KMS-11 (cell line): ENCODE measurements at regions not wholly inside any gene's neighbourhood (a gene's known extent, or its start where the extent isn't known, plus 50 kb on each side); places are given as distances from the start of the nearest gene placed in this dataset.
"Not testable (repeated sequence)": the region's sequence is repeated elsewhere in the genome, so short reads cannot be mapped to it uniquely, and the experiment has no call there.

Experiments used
- H2AFZ ChIP-seq: fragments of 200-600 bp; sonication (generic); 2 replicates; pipeline ENCODE4 v1.6.1; 2016; ENCODE audit warnings: antibody characterized with exemption, mixed run types, low read depth
- H3K27ac ChIP-seq: fragments of 200-600 bp; sonication (generic); 2 replicates; pipeline ENCODE4 v1.6.1; 2016; ENCODE audit warnings: mild to moderate bottlenecking, mixed run types
- H3K27me3 ChIP-seq: fragments of 200-600 bp; sonication (generic); 2 replicates; pipeline ENCODE4 v1.6.1; 2017; ENCODE audit warnings: mild to moderate bottlenecking, low read depth, mixed run types, moderate library complexity; ENCODE audit not compliant: insufficient read depth
- H3K36me3 ChIP-seq: fragments of 200-600 bp; sonication (generic); 2 replicates; pipeline ENCODE4 v1.6.1; 2017; ENCODE audit warnings: mild to moderate bottlenecking, mixed run types; ENCODE audit not compliant: insufficient read depth
- H3K4me1 ChIP-seq: fragments of 200-600 bp; sonication (generic); 2 replicates; pipeline ENCODE4 v1.6.1; 2016; ENCODE audit warnings: mild to moderate bottlenecking, low read depth, mixed run types; ENCODE audit not compliant: poor library complexity, severe bottlenecking
- H3K4me2 ChIP-seq: fragments of 200-600 bp; sonication (generic); 2 replicates; pipeline ENCODE4 v1.7.0; 2016; ENCODE audit warnings: mild to moderate bottlenecking, mixed run types
- H3K4me3 ChIP-seq: fragments of 200-600 bp; sonication (generic); IDR thresholded peaks from 2 replicates; pipeline ENCODE4 v1.6.1; 2017; ENCODE audit warnings: low read depth, low read length, mixed read lengths; ENCODE audit not compliant: insufficient read depth
- H3K79me2 ChIP-seq: fragments of 200-600 bp; sonication (generic); 2 replicates; pipeline ENCODE4 v1.6.1; 2016; ENCODE audit warnings: low read depth, mixed run types; ENCODE audit not compliant: insufficient read depth
- H3K9ac ChIP-seq: fragments of 200-600 bp; sonication (generic); 2 replicates; pipeline ENCODE4 v1.6.1; 2016; ENCODE audit warnings: mild to moderate bottlenecking, mixed run types
- H4K20me1 ChIP-seq: fragments of 200-600 bp; sonication (generic); 2 replicates; pipeline ENCODE4 v1.6.1; 2016; ENCODE audit warnings: mild to moderate bottlenecking, mixed run types; ENCODE audit not compliant: insufficient read depth
- CTCF ChIP-seq: fragments of 200-600 bp; sonication (generic); conservative IDR thresholded peaks from 2 replicates; pipeline ENCODE4 v1.6.1; 2017; ENCODE audit warnings: low read depth, mild to moderate bottlenecking, antibody characterized with exemption, low read length, moderate library complexity, mixed read lengths

GRCh38 chr13:44669534-44669933 is 93.4 kb upstream of the TSC22D1 start:
- Histone ChIP-seq H3K4me3 (no peak overlapping the region), H3K9ac (no peak overlapping the region), H3K27ac (no peak overlapping the region), H3K4me2 (no peak overlapping the region), H4K20me1 (no peaks in the 10 kb centered on the region), H3K36me3 (no peaks in the 10 kb centered on the region), H3K79me2 (no peaks in the 10 kb centered on the region), H3K27me3 (no peaks in the 10 kb centered on the region), H3K4me1 (no peaks in the 10 kb centered on the region), H2AFZ (no peak overlapping the region)
- TF ChIP-seq CTCF, result no peak

DNA sequence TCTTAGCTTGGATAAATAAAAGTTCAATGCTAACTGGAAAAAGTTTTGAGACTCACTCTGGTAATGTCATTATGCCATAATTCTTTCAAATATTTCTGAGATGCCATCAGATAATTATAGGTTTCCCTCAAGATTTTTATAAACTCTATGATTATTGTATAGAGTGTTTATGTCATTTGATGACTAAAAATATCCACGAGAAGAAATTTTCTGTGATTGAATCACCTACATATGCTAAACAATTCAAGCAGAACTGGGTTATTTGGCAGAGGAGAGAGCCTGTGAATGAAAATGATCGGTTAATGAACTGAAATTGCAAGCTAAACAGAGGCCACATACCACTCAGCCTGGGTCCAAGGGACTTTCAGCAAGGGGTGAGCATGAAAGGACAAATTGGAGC is 92.6 kb upstream of the TSC22D1 start:
- Histone ChIP-seq H3K27me3 (no peaks in the 10 kb centered on the region), H3K36me3 (no peaks in the 10 kb centered on the region), H3K4me1 (no peaks in the 10 kb centered on the region), H3K4me2 (no peak overlapping the region), H3K79me2 (no peaks in the 10 kb centered on the region), H3K9ac (no peak overlapping the region), H3K4me3 (no peak overlapping the region), H4K20me1 (no peaks in the 10 kb centered on the region), H2AFZ (no peak overlapping the region), H3K27ac (no peak overlapping the region)
- TF ChIP-seq CTCF, result no peak

DNA sequence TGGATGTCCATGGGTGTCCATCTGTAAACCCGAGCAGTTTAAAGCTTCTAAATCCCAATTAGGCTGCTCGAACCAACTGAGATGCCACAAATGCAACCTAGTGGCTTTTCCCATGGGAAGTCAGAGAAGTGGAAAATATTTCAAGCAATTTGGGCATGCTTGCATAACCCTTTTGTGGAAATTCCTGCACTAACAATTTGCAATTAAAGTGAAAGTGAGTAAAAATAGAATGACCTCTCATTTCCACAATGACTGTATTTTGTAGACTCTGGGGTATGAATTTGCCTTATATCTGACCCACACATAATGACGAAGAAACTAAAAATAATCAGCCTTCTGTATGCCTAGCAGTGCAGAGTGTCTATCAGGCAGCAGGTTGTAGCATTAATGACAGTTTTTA is 91.8 kb upstream of the TSC22D1 start:
- H3K4me2 ChIP-seq, result no peak overlapping the region
- no peak overlapping the region for H3K9ac ChIP-seq
- TF ChIP-seq CTCF, result no peak
- H3K36me3 ChIP-seq, result no peaks in the 10 kb centered on the region
- no peak overlapping the region for H2AFZ ChIP-seq
- no peak overlapping the region for H3K27ac ChIP-seq
- no peak overlapping the region for H3K4me3 ChIP-seq
- no peaks in the 10 kb centered on the region for H3K4me1 ChIP-seq
- H3K27me3 ChIP-seq, result no peaks in the 10 kb centered on the region
- H3K79me2 ChIP-seq, result no peaks in the 10 kb centered on the region
- H4K20me1 ChIP-seq, result no peaks in the 10 kb centered on the region

GRCh38 chr13:44666538-44666937 is 90.4 kb upstream of the TSC22D1 start:
- H4K20me1 ChIP-seq, result not testable (repeated sequence)

DNA sequence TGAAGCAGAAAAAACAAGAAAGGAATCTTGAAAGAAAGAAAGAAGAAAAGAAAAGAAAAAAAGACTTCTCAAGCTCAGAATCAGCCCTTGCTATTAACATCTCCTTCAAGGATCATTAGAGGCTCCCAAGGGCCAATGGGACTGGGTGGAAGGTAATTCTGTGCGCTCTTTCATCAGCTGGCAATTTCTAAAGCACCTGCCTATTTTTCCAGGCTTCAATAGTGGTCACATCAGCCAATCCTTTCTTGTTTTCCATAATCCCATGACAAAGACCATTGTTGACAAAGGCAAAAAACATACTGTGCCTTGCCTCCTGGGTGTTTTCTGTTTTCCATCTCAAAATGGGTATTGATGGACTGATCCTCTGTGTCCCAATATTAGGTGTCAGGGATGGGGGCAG is 88.2 kb upstream of the TSC22D1 start:
- TF ChIP-seq CTCF, result no peak
- H3K4me3 ChIP-seq, result no peak overlapping the region
- no peak overlapping the region for H3K4me2 ChIP-seq
- no peak overlapping the region for H3K27ac ChIP-seq
- no peaks in the 10 kb centered on the region for H3K79me2 ChIP-seq
- no peaks in the 10 kb centered on the region for H3K4me1 ChIP-seq
- no peaks in the 10 kb centered on the region for H3K27me3 ChIP-seq
- H2AFZ ChIP-seq, result no peak overlapping the region
- no peaks in the 10 kb centered on the region for H3K36me3 ChIP-seq
- H4K20me1 ChIP-seq, result no peaks in the 10 kb centered on the region
- no peak overlapping the region for H3K9ac ChIP-seq

More at GRCh38 chr13:44666538-44666937, 90.4 kb upstream of the TSC22D1 start:
- not testable (repeated sequence) for H3K79me2 ChIP-seq, H3K9ac ChIP-seq, H3K4me3 ChIP-seq, H3K4me1 ChIP-seq, H3K27ac ChIP-seq, H3K27me3 ChIP-seq, H2AFZ ChIP-seq, H3K36me3 ChIP-seq, H3K4me2 ChIP-seq
